ENCODE measurements at regions not wholly inside any gene's neighbourhood (a gene's known extent, or its start where the extent isn't known, plus 50 kb on each side); places are given as distances from the start of the nearest gene placed in this dataset.

GRCh38 chr4:79027656-79028055, 88.4 kb upstream of the PAQR3 start:
- no peak for DNase-seq (ENCODE audit: low read depth, low spot score)

GRCh38 chr4:79025170-79025569, 85.9 kb upstream of the PAQR3 start:
- no peak for DNase-seq (ENCODE audit: low read depth, low spot score)

- no peak for DNase-seq (ENCODE audit: low read depth, low spot score)
Observed at GRCh38 chr4:79023799-79024770, 84.8 kb upstream of the PAQR3 start.

- DNase-seq (ENCODE audit: low read depth, low spot score) = no peak
Observed at GRCh38 chr4:79022529-79022928, 83.3 kb upstream of the PAQR3 start.

GRCh38 chr4:79017481-79017880, 78.2 kb upstream of the PAQR3 start:
- no peak for DNase-seq (ENCODE audit: low read depth, low spot score)

- DNase-seq (ENCODE audit: low read depth, low spot score) = no peak
Observed at GRCh38 chr4:79016878-79017277, 77.6 kb upstream of the PAQR3 start.

GRCh38 chr4:79015411-79015810, 76.2 kb upstream of the PAQR3 start:
- no peak for DNase-seq (ENCODE audit: low read depth, low spot score)

- DNase-seq (ENCODE audit: low read depth, low spot score) = no peak
Observed at GRCh38 chr4:79014230-79014629, 75.0 kb upstream of the PAQR3 start.

- no peak for DNase-seq (ENCODE audit: low read depth, low spot score)
Observed at GRCh38 chr4:79013756-79014155, 74.5 kb upstream of the PAQR3 start.

- DNase-seq (ENCODE audit: low read depth, low spot score) = no peak
Observed at GRCh38 chr4:78990938-78991810, 51.9 kb upstream of the PAQR3 start.

GRCh38 chr4:78989697-78990270, 50.5 kb upstream of the PAQR3 start:
- DNase-seq (ENCODE audit: low read depth, low spot score) = no peak
